D341Med (cell line): ENCODE measurements at regions not wholly inside any gene's neighbourhood (a gene's known extent, or its start where the extent isn't known, plus 50 kb on each side); places are given as distances from the start of the nearest gene placed in this dataset.
"Not testable (repeated sequence)": the region's sequence is repeated elsewhere in the genome, so short reads cannot be mapped to it uniquely, and the experiment has no call there.

Experiments
- DNase-seq: peaks from one replicate; pipeline ENCODE4 v3.0.0; 2012; ENCODE audit warnings: low spot score

GRCh38 chr6:170017603-170018320 is 266.3 kb downstream of the ERMARD start:
- DNase-seq, result no peak

GRCh38 chr6:170013815-170014214 is 262.4 kb downstream of the ERMARD start:
- no peak for DNase-seq

GRCh38 chr6:170012037-170012330 is 260.6 kb downstream of the ERMARD start:
- DNase-seq, result no peak

GRCh38 chr6:170011204-170012036 is 260.0 kb downstream of the ERMARD start:
- DNase-seq, result no peak

GRCh38 chr6:170010665-170011203 is 259.3 kb downstream of the ERMARD start:
- no peak for DNase-seq

- DNase-seq, result no peak
Observed at GRCh38 chr6:170008294-170008785, 256.9 kb downstream of the ERMARD start.

DNA sequence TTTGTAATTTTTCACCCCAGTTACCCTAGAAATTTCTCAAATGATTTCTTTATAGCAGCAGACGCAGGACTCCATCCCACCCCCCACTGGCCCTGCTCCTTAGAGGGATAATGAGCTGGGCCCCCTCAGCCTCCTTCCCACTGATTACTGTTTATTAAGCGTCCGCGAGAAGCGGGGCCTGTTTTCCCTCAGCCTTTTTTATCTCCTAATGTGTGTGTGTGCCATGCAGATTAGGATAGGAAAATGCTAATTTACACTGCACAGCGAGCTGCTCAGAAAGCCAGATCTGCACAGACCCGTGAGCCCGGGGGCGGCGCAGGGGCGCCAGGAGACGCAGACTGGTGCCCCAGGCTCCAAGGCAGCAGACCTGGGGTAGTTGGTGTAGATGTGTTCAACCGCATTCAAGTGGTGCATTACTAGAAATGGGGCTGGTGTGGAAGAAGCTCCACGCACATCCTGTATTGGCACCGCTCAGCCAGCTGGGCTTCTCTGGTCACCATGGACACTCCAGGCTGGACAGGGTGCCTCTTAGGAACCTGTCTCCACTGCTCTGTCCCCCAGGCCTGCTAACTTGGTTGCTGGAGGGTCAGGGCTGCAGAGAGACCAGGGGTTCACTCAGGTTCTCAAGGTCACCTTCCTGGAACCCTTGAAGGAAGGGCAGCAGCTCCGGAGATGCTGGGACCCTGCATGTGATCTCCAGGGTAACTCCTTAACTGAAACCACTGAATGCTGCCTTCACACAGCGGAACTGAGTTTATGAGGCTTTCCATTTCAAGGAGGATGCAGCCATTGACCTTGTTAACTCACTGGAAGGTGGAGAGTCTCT is 256.3 kb downstream of the ERMARD start:
- DNase-seq, result no peak

DNA sequence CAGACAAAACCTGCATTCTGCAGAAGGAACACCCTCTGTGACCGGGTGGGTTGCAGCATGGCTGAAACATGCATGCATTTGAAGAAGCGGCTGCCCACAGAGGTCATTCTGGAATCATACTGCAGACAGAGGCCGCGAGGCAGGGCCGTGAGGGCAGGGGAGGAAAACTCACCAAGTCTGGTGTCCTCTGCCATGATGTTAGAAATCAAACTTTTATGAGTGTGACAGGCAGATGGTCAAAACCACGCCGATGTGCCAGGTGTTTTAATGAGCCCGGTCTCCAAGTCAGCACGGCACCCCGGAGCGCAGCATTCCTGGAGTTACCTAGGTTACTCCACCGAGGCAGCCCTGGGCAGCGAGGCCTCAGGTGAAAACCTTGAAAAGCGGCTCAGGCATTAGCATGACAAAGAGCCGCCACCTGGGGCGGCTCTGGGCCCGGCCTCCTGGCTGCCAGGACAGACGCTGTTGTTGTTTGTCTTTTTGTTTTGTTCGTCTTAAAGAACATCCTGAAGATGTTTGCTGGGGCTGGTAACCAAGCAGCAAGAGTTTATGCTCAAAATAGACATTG is 255.6 kb downstream of the ERMARD start:
- DNase-seq, result no peak

GRCh38 chr6:170006071-170006899 is 254.9 kb downstream of the ERMARD start:
- DNase-seq, result no peak

DNA sequence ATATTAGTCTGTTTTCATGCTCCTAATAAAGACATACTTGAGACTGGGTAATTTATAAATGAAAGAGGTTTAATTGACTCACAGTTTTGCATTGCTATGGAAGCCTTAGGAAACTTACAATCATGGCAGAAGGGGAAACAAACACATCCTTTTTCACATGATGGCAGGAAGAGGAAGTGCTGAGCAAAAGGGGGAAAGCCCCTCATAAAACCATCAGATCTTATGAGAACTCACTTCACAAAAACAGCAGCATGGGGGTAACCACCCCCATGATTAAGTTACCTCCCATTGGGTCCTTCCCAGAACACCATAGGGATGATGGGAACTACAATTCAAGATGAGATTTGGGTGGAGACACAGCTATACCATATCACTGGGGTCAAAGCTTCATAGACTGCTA is 254.2 kb downstream of the ERMARD start:
- DNase-seq, result no peak

DNA sequence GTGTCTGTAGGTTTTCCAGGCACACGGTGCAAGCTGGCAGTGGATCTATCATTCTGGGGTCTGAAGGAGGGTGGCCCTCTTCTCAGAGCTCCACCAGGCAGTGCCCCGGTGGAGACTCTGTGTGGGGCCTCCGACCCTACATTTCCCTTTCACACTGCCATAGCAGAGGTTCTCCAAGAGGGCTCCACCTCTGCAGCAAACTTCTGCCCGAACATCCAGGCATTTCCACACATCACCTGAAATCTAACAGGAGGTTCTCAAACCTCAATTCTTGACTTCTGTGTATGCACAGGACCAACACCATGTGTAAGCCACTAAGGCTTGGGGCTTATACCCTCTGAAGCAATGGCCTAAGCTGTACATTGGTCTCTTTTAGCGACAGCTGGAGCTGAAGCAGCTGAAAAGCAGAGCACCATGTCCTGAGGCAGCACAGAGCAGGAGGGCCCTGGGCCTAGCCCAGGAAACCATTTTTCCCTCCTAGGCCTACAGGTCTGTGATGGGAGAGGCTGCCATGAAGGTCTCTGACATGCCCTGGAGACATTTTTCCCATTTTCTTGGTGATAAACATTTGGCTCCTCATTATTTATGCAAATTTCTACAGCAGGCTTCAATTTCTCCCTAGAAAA is 253.3 kb downstream of the ERMARD start:
- DNase-seq, result no peak

DNA sequence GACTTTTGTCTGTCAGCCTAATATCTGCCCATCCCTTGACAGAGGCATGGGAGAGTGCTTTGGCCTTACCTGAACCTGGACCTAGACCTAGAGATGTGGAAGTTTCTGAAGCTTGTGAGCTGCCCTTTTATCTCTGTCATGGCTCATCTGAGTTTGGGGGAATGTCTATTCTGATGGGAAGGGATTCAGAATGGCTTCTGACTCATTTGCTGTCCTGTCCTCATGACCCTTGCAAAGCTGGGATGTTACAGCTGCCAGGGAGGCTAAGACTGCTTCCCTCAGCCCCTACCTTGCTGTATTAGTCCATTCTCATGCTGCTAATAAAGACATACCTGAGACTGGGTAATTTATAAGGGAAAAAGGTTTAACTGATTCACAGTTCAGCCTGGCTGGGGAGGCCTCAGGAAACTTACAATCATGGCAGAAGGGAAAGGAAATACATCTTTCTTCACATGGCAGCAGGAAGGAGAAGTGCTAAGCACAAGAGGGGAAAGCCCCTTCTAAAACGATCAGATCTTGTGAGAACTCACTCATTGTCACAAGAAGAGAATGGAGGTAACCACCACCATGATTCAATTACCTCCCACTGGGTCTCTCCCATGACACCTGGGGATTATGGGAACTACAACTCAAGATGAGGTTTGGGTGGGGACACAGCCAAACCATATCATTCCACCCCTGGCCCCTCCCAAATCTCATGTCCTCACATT is 252.2 kb downstream of the ERMARD start:
- no peak for DNase-seq

DNA sequence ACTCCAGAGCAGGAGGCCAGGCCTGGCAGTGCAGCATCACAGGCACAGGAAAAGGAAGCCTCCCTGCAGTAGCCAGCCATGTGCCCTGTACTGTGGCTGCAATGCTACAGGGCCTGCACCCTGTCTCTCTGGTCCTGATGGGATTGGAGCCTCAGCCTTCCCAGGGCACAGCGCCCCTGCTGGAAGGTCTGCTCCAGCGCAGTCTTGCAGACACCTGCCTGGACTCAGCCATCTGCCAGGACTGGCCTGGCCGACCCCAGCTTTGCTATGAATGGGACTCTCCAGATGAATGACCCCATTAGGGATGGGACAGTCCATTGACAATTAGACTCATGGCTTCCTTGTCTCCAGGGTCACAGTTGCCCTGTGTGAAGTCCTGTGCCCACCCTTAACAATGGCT is 251.6 kb downstream of the ERMARD start:
- DNase-seq, result no peak

GRCh38 chr6:170001782-170002181 is 250.4 kb downstream of the ERMARD start:
- DNase-seq, result not testable (repeated sequence)

- no peak for DNase-seq
Observed at GRCh38 chr6:170000071-170000843, 248.8 kb downstream of the ERMARD start.

DNA sequence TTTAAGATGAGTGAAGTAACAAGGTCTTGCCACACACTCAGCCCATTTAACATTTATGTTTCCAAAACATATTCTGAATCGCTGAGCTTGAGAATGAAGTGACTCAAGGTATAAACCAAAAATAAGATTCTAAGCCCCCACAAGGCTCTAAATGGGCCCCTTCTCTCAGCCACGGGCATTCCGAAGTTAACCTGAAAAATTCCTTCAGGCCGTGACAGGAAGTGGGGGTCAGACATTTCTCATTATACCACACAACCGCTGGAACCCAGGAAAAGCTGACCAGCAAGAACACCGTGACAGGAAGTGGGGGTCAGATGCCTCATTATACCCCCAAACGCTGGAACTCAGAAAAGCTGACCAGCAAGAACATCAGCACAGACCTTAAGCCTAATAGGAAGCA is 247.9 kb downstream of the ERMARD start:
- DNase-seq, result no peak

GRCh38 chr6:169998457-169998856 is 247.0 kb downstream of the ERMARD start:
- DNase-seq, result no peak

GRCh38 chr6:169997930-169998218 is 246.5 kb downstream of the ERMARD start:
- DNase-seq, result no peak

GRCh38 chr6:169997187-169997929 is 245.9 kb downstream of the ERMARD start:
- no peak for DNase-seq
